ENCODE measurements at regions not wholly inside any gene's neighbourhood (a gene's known extent, or its start where the extent isn't known, plus 50 kb on each side); places are given as distances from the start of the nearest gene placed in this dataset.
A peak's percentile ranks its signal among the peaks of the same experiment; 100 is the strongest.

DNA sequence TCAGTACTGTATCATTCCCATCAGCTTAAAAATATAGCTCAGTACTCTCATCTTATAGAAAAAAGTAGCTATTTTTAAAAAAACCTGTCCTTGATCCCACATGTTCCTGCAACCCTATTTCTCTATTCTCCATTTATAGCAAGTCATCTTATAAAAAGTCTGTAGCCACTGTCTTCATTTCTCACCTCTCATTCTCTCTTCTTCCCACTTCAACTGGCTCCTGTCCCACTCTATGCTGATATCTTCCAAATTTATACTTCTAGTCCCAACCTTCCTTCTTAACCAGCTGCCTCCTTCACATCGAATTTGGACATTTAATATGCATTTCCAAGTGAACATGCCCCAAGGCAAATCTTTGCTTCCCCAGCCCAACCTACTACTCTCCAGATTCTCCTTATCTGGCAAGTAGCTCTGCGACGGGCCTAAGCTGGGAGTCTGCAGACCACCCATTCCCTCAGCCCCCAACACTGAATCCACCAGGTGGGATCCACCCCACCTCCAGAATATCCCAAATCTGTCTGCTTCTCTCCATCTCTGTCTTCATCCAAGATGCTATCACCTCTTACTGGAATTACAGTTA is 52.0 kb upstream of the TANC2 start:
- no peak for DNase-seq (ENCODE audit: low read depth in 2 of 2)

DNA sequence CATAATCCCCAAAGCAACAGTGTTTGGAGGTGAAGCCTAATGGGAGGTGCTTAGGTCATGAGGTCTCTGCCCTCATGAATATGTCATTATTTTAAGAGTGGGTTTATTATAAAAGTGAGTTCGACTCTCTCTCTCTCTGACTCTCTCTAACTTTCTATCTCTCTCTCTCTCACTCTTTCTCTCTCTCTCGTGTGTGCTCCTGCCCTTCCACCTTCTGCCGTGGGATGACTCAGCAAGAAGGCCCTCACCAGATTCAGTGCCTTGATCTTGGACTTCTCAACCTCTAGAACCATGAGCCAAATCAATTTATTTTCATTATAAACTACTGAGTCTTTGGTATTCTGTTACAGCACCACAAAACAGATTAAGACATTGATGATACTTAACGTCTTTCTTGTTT is 53.7 kb upstream of the TANC2 start:
- no peak for DNase-seq (ENCODE audit: low read depth in 2 of 2)

DNA sequence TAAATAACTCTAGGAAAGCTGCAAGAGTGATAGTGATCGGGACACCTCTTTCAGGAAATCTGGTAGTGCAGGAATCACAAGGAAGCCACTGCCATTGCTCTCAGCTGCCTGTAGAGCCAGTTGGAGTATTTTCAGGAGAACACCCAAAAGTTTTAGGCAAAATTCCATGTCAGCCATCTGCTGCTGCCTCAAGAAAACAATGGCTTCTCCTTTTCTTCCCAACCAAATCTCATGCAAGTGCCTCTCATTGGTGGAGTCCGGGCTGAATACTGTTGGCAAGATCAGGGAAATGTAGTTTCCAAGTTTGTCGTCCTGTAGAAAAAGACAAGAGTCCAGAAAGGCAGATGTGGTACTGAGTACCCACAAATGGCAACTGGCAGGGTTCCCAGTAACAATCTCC is 54.9 kb upstream of the TANC2 start:
- DNase-seq (ENCODE audit: low read depth in 2 of 2): no peak

DNA sequence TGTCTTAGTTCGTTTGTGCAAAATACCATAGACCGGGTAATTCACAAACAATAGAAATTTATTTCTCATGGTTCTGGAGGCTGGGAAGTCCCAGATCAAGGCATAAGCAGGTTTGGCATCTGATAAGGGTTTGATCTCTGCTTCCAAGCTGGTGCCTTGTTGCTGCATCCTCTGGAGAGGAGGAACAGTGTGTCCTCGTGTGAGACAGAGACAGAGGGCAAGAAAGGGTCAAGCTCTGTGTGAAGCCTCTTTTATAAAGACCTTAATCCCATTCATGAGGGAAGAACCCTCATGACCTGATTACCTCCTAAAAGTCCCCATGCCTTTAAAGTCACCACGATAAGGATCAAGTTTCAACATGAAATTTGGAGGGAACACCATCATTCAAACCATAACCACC is 55.8 kb upstream of the TANC2 start:
- DNase-seq (ENCODE audit: low read depth in 2 of 2): no peak

DNA sequence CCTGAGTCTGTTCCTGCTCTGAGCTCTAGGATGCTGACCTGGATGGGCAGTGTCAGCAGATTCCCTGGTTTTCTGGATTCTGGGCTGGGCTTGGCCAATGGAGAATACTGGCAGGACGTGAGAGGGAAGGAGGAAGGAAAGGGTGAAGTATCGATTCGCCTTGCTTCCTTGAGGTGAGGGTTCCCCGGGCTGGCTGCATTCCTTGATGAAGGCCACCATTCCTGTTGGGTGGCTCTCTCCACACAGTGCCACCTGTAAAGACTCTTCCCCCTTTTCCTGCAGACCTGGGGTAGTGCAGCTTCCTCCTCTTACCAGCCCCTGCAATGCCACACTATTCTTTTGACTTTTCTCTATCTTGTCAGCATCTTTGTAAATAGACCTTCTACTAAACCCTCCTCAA is 58.1 kb upstream of the TANC2 start:
- no peak for DNase-seq (ENCODE audit: low read depth in 2 of 2)

DNA sequence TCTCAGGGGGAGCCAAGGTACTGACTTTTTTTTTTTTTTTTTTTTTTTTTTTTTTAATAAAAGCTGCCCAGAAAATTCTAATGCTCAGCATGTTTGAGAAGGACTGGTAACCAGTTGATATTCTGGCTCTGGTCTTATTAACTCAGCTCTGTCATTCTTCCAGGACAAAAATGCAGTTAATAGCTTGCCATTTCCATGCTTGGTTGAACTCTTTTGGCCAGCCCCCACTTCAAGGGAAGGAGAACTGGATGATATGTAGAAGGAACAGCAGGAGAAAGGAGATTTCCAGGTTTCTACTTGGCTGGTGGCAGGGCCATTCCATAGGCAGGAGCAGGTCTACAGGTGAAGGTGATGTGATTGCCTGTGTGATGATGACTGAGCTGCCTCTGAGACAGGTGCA is 59.2 kb upstream of the TANC2 start:
- no peak for DNase-seq (ENCODE audit: low read depth in 2 of 2)

DNA sequence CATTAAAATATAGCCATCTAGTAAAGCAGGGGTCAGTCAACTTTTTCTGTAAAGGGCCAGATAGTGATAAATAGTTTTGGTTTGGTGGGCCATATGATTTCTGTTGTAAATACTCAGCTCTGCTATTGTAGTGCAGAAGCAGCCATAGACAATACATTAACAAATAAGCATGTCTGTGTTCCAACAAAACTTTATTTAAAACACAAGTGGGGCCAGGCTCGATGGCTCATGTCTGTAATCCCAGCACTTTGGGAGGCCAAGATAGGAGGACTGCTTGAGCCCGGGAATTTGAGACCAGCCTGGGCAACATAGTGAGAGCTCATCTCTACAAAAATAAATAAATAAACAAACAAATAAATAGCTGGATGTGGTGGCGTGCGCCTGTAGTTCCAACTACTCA is 60.8 kb upstream of the TANC2 start:
- no peak for DNase-seq (ENCODE audit: low read depth in 2 of 2)

DNA sequence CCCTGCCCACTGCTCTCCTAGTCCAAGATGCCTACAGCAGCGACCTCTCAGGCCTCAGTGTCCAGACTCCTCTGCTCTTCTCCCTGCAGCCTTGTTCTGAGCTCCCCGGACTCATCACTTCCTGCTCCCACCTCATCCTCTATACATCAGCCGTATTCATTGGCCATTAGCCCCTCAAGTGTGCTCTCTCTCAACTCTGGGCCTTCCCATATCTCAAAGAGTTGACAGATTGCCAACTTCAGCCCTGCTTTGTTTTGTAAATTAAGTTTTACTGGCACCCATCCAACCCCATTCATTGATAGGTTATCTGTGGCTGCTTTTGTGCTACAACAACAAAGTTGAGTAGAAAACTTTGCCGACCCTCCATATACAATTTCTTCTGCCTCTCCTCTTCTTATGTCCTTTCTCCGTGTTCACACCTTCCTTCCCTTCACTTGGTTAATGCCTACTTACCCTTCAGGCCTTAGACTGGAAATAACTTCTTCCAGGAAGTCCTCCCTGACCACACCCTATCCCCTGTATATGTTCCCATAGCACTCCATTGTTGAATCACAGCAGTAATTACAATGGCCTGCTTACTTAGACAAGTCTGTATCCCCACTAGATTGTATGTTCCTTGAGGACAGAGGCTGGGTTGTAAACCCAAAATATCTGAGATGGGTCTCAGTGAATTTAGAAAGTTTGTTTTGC is 63.4 kb upstream of the TANC2 start:
- DNase-seq (ENCODE audit: low read depth in 2 of 2): no peak

DNA sequence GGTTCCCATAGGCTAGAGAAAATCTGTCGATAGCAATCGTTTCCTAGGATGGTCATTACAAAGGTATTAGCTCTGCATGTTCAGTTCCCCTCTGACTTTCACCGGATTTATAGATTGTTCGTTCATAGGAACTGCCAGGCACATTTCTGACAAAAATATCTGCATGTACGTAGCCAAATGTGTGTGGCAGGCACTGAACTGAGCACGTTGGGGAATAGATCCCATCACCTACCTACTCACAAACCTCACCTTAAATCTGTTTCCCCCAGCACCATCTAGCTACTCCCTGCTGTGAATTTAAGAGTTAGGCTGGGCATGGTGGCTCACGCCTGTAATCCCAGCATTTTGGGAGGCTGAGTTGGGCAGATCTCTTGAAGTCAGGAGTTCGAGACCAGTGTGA is 64.5 kb upstream of the TANC2 start:
- DNase-seq (ENCODE audit: low read depth in 2 of 2): no peak

DNA sequence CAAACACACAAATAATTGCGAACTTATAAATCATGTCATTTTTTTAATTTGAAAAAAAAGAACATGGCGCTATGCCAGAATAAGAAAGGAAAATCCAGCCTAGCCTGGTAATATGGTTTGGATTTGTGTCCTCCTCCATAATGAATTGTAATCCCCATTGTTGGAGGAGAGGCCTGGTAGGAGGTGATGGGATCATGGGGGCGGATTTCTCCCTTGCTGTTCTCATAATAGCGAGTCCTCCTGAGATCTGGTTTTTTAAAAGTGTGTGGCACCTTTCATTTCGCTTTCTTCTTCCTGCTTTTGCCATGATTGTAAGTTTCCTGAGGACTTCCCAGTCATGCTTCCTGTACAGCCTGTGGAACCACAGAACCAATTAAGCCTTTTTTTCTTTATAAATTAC is 65.9 kb upstream of the TANC2 start:
- DNase-seq (ENCODE audit: low read depth in 2 of 2): no peak

DNA sequence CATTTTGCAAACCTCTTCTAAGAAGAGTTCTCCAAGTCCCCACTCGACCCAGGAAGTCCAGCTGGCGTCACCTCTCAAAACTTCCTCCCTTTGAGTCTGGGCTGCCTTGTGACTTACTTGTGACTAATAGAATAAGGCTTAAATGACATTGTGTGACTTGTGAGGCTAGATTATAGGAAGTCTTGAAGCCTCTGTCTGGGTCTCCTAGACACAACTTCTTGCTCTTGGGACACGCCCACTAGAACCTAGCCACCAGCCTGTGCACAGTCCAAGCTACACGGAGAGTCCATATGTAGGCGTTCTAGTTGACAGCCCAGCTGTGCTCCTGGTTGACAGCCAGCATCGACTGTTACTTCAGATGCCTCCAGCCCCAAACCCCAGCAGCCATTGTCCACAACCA is 66.7 kb upstream of the TANC2 start:
- DNase-seq (ENCODE audit: low read depth in 2 of 2): no peak

DNA sequence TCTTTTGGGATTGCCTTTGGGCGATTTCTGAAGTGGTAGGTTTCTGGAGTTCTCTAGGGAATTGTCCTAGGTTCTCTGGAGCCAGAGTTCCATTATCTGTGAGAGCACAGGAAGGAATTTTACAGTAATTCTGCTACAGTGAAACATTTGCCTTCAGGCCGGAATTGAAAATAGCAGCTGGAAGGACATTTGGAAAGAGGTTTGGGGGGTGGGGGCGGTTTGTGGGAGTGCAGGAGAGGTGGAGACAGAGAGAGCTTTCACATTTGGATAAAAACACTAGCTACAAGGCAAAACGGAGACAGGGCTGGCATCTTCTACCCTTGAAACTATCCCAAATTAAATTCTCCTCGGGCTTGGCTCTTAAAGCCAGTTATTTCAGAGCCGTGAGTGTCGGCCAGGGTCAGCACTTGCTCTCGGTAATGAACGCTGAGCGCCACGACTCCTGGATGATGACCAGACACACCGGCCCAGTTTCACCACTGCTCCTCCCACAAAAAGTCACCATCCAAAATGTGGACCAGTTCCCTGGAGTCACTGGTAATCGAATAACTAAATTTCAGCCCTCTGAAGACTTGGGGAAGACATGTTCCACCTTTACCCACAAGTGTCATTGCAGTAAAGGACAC is 67.7 kb upstream of the TANC2 start:
- DNase-seq (ENCODE audit: low read depth in 2 of 2): no peak

DNA sequence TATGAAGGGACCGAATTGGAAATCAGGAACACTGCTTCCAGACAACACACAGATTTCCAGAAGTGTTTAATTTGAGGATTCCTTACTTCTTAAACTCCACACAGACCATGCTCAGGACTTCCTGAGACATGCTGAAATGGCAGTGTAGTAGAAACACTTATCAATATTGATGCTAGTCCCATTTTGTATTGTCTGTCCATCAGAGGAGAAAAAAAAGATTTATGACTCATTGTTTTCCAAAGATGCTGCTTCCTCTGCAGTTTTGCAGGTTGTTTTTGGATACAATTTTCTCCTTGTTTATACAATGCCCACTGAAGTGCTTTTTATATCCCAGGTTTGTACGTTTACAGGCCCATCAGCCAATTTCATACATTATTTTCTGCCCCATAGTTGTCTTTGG is 68.3 kb upstream of the TANC2 start:
- no peak for DNase-seq (ENCODE audit: low read depth in 2 of 2)

DNA sequence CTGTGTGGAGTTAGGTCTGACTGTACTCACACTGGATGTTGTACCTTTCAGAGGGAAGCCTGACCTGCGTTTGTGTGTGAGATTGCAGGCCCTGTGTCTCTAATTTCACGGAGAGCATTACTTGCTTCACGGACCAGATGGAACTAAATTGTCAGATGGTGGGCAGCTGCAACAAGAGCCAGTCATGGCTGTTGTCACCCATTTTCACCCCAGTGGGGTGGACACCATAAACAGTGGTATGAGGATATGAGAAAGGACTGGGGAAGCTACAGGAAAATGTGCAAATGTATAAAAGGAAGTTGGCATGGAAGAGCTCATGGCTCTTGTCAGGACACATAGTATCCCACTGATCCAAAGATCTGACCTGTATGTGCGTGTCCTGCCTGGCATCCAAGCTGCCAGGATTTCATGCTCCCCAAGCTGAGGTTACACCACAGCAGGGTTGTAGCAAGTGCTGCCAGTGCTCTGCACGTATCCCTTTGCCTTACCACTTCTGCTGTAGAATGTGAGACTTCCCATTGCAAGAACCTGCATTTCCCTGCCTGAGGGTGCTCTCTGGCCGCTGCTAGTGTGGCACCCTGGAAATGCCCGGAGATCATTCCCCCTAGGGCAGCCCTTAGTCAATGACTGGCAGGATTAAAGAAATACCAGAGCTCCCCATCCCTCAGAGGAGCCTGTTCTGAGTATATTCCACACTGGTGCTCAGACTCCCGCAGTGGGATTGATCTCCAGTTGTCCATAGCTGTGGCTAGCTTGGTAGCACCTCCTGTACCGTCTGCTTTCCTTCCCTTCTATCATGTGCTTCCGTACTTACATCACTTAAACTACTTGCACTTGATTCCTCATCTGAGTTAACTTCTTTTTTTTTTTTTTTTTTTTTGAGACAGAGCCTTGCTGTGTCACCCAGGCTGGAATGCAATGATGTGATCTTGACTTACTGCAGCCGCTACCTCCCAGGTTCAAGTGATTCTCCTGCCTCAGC is 70.4 kb upstream of the TANC2 start:
- no peak for DNase-seq (ENCODE audit: low read depth in 2 of 2)

DNA sequence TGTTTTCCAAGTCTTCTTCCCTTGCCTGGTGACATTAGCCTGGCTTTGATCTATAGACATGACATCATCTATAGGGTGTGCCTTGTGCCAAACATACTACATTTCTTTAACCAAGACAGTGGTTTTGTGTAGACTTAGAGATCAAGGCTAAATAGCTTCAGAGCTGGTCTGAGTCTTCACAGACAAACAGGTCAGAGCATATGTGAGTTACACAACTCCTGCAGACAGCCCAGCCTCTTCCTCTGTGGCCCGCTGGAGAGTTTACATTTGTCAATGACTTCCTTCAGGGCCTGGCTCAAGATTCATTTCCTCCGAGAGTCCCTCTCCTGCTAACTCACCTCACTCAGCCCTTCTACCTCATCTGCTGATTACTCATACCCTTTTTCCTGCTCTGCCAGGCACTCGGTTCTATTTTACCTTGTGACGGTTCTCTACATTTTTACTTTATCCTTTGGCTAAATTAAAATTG is 73.1 kb upstream of the TANC2 start:
- peak in 1 of 2 donors; percentile 3 for DNase-seq (ENCODE audit: low read depth in 2 of 2)

DNA sequence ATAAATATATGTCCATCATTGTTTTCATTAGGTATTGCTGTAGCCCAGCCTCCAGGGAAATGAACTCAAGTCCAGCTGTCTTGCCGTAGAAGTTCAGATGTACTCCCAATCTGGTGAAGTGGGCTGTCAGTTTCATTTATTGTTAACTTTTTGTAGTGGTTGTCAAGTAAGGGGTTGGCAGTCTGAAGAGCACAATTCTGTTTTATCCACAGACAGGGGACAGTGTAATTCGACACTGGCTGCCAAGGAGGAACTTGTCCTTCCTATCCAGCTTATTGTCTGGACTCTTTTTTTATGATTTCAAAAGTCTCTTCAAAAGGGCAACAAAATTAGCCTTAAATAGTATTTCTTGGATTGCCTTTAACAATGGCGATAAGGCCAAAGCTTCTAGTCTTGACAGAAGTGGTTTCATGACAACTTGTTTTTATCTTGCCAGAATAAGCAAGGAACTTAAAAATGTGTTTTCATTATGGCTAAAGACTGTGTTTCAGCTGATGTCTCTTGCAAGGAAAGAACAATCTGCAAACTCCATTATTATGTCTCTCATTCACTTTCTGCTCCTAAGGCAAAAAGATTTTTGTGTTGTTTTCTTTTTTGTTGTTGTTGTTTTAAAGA is 73.9 kb upstream of the TANC2 start:
- no peak for DNase-seq (ENCODE audit: low read depth in 2 of 2)

DNA sequence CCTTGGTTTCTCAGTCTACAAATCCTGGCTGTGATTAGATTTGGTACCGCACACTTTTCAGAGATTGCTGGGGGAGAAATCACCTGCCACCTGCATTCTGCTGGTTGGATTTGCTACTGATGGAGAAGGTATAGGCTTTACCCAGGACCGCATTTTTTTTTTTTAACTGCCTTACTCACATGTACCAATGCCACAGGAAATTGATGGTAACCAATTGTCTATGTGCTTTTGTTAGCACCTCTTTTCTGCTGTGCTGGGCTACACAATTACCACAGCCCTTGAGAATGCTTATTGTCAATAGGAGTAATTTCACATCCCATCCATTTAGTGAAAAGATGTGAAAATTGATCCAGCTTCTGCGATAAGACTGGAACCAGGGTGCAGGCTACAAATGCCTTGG is 74.4 kb upstream of the TANC2 start:
- DNase-seq (ENCODE audit: low read depth in 2 of 2): no peak

DNA sequence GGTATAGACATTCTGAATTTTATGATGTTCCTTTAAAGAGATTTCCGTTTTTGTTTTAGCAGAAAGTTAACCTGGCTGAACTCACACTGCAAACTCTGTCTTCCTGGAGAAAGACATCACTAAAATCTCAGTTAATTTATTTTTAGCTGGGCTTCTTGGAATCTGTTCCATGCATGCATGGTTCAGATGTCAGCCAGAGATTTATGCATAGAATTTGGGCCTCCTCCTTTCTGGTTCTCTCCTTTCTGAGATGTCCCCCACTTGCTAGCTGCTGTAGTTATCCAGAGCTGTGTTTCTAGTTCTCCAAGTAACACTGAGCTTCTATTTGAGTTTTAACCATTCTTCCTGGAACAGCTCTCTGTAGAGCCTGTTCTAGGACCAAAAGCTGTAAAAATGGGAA is 77.3 kb upstream of the TANC2 start:
- no peak for DNase-seq (ENCODE audit: low read depth in 2 of 2)

DNA sequence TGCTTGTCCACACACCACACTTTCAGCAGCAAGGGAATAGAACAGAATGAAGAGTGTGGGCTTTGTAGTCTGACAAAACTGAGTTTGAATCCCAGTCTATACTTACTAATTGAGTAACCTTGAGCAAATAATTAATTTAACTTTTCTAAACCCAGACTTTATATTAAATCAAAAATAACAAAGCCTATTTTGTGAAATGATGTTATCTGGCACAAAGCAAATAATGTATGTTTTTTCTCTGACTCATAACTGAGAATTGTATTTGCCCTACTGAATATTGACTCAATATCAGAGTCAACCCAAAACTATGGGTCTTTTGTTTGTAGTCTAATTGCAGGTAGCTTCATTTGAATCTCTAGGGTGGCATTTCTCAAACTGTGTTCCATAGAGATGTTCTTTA is 77.9 kb upstream of the TANC2 start:
- DNase-seq (ENCODE audit: low read depth in 2 of 2): no peak

DNA sequence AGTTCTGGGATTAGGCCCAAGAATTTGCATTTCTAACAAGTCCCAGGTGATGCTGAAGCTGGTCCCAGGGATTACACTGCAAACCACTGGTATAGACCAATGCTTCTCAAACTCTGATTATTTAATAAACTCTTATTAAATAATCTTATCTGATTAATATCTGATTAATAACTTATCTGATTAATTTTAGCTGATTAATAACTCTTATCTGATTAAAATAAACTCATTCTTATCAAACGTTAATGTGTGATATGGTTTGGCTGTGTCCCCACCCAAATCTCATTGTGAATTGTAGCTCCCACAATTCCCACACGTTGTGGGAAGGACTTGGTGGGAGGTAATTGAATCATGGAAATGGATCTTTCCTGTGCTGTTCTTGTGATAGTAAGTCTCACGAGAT is 78.6 kb upstream of the TANC2 start:
- DNase-seq (ENCODE audit: low read depth in 2 of 2): no peak

DNA sequence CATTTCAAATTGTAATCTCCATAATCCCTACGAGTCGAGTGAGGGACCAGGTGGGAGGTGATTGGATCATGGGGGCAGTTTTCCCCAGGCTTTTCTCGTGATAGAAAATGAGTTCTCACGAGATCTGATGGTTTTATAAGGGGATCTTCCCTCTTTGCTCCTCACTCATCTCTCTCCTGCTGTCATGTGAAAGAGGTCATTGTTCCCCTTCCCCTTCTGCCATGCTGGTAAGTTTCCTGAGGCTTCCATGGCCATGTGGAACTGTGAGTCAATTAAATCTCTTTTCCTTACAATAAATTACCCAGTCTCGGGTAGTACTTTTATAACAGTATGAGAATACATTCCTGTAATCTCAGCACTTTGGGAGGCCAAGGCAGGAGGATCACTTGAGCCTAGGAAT is 76.7 kb upstream of the MARCHF10 start:
- DNase-seq (ENCODE audit: low read depth in 2 of 2): no peak

DNA sequence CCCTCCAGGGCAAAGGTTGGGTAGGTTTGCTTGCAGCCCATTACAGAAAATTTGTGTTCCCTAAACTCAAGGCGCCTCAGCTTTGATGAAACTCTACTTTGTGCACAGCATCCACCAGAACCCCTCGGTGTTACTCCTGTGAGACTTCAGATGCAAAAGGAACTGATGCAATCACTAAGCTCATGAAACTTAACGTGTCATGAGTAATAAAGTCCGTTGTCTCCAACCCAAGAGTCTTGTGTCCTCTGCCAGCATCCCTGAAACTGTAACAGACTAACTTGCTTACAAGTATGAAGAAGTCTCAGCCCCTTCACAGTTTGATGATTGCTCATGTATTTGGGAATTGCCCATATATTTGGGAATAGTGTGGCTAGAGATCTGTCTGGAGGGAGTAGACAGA is 74.8 kb upstream of the MARCHF10 start:
- DNase-seq (ENCODE audit: low read depth in 2 of 2): no peak

Measured in activated CD4-positive, alpha-beta T cell treated with anti-CD3 and anti-CD28 coated beads for 24 hours (primary cell).